Pulmonary artery endothelial cell (primary cell): ENCODE measurements at regions not wholly inside any gene's neighbourhood (a gene's known extent, or its start where the extent isn't known, plus 50 kb on each side); places are given as distances from the start of the nearest gene placed in this dataset.

Source experiments
- DNase-seq: peaks from one replicate; pipeline ENCODE4 v3.0.0-alpha.2; 2011; ENCODE audit warnings: low read depth, low spot score

- DNase-seq = peak; percentile 29
These were observed 801.8 kb upstream of the CHD1 start for GRCh38 chr5:99730653-99731052.

- DNase-seq = no peak
These were observed 796.0 kb upstream of the CHD1 start for GRCh38 chr5:99724732-99725290.

GRCh38 chr5:99721506-99721905, 792.7 kb upstream of the CHD1 start:
- no peak for DNase-seq

DNA sequence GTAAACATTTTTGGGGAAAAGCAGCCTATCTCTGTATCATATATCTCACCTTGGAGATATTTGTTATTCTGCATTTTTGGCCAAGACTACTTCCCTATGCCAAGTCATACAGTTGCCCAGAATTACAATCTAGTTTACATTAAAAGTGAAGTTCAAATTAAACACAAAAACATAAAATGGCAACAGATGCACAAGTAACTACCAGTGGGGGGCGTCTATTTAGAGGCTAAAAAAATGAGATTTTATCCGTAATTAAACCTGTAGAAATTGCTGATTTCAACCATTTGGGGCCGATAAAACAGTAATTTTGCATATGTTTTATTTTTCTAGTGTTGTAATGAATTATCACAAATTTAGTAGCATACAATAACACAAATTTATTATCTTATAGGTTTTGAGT, 787.1 kb upstream of the CHD1 start:
- no peak for DNase-seq

- DNase-seq = no peak
These were observed 777.4 kb upstream of the CHD1 start for GRCh38 chr5:99706160-99706559.

DNA sequence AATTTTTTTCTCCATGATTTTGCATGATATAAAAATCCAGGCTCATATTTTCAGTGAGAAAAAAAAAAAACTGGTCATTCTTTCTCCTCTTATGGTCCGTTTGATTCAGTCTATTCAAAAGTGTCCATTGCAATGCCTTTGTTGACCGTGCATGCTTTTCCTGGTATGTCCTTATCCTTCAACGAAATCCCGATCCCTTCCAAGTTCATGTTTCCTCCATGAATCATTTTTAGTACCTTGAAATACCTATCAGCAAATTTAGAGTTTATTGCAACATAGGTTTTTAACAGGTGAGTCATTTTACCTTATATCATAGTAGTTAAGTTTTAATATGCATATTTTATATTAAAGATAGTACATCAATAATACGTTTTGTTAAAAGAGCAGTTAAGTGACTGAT, 773.8 kb upstream of the CHD1 start:
- no peak for DNase-seq

- no peak for DNase-seq
These were observed 766.1 kb upstream of the CHD1 start for GRCh38 chr5:99694884-99695283.

GRCh38 chr5:99686538-99686937, 757.7 kb upstream of the CHD1 start:
- DNase-seq = no peak

DNA sequence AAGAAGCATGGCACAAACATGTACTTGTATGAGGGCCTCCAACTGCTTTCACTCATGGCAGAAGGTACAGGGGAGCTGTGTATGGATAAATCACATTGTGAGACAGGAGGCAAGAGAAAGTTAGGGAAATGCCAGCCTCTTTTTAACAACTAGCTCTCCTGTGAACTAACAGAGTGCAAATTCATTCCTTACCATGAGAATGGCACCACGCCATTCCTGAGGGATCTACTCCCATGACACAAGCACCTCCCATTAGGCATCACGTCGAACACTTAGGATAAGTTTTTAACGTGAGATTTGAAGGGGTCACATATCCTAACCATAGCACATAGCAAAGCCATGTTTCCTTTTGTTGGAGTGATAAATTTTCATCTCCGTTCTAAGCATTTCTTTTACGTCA, 747.2 kb upstream of the CHD1 start:
- no peak for DNase-seq

- no peak for DNase-seq
These were observed 745.3 kb upstream of the CHD1 start for GRCh38 chr5:99674101-99674500.

DNA sequence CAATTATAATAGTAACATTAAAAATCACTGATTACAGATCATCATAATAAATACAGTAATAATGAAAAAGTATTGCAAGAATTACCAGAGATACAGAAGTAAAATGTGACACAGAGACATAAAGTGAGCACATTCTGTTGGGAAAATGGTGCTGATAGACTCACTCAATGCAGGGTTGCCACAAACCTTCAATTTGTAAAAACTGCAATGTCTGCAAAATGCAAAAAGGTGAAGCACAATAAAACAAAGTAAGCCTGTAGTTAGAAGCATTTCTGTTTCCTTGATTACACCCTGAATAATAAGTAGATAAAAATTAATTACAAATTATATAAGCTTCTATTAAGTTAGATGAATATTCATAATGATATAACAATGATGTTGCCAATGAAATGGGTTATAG, 736.2 kb upstream of the CHD1 start:
- DNase-seq = no peak

DNA sequence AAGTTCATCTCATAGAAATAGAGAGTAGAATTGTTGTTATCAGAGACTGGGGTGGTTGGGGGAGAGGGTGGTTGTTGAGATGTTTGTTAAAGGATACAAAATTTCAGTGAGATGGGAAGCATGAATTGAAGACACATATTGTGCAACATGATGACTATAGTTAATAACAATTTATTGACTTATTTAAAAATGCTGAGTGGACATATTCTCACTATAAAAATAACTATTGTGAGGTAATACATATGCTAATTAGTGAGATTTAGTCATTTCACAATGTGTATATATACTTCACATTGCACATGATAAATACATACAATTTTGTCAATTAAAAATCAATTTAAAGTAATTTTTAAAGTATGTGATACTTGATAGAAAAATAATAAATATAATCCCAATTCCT, 722.5 kb upstream of the CHD1 start:
- DNase-seq = no peak

DNA sequence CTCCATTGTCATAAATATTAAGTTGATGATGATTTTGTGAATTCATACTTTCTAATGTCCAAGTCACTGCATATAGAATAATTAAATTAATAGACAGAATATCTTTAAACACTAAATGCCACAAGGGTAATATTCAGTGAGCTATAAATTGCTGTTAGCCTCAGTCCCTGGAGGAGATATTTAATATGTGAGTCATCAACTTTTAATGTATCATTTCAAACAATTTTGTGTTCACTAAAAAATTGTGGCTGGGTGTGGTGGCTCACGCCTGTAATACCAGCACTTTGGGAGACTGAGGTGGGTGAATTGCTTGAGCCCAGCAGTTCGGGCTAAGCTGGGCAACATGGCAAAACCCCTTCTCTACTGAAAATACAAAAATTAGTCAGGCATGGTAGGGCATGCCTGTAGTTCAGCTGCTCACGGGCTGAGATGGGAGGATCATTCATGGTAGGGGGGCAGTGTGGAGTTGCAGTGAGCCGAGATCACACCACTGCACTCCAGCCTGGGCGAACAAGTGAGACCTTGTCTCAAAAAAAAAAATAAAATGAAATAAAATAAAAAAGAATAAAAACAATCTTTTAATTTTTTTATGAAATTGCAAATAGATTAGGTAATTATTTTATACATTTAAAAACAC, 717.3 kb upstream of the CHD1 start:
- no peak for DNase-seq

GRCh38 chr5:99644822-99645221, 716.0 kb upstream of the CHD1 start:
- no peak for DNase-seq

DNA sequence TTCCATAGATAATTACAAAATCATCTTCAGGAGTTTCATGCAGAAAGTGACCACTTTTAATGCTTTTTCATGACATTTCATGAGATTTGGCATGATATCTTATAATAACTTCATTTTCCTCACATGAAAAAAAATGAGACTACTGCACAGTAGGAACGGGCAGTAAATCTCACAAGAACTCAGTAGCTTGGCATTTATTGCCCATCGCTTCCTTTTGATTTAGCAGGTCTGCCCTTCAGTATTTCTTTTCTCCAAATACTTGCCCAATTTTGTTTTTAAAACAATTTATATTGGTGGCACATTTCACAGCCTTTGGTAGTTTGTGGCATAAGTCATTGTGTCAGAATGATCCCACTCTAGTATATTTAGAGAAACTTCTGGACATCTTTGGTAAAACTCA, 711.8 kb upstream of the CHD1 start:
- no peak for DNase-seq

GRCh38 chr5:99639905-99640304, 711.1 kb upstream of the CHD1 start:
- no peak for DNase-seq

GRCh38 chr5:99636663-99637062, 707.9 kb upstream of the CHD1 start:
- no peak for DNase-seq

DNA sequence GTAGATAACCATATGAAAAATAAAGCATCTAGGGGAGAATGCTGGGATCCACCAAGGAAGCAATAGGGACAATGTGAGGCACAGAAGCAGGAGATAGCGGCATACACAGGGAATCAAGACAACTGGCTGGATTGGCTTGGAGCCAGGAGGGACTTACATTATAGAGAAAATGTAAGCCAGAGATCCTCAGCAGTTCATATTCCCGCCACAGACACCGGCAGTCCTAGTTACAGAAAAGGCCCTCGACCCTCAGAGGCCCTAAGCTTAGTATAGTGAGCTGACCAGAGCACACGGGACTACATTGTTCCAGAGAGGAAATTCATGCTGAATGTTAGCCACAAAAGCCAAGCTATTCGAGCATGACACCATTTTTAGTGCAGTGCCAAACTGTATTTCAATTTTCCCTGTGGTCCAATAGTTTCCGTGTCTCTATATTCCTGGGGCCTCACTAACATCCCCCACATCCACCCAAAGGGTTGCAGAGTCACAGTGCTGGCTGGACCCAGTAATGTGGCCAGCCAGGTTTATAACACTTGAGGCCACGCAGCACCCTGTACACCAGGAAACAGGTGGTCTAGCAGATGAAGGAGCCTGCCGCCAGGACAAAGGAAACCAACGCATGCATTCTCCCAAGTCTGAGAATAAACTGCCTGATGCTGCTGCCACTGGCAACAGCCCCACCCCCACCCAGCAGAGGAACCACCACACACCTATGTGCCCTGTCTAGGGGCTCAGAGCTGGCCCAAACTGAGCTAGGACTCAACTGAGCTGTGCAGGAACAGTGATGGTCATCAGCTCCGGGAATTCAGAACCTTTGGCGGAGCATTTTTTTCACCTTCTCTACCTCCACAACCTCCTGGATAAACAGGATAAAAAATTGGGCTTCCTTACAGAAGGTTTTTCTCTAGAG, 693.2 kb upstream of the CHD1 start:
- no peak for DNase-seq

DNA sequence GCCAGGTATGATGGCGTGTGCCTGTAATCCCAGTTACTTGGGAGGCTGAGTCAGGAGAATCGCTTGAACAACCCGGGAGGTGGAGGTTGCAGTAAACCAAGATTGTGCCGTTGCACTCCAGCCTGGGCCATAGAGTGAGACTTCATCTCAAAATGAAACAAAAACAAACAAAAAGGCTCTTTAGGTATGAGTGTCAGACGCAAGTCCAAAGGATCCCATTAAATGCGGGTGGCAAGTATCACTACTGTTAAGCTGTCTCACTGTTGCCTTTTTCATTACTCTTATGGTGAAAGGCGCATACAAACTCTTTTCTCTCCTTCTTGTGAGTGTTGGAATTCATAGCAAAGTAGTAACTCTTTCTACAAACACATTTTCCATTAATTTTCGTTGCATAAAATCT, 688.5 kb upstream of the CHD1 start:
- no peak for DNase-seq

GRCh38 chr5:99614888-99615287, 686.1 kb upstream of the CHD1 start:
- DNase-seq = no peak

GRCh38 chr5:99607124-99607523, 678.3 kb upstream of the CHD1 start:
- no peak for DNase-seq

GRCh38 chr5:99605904-99606303, 677.1 kb upstream of the CHD1 start:
- no peak for DNase-seq

DNA sequence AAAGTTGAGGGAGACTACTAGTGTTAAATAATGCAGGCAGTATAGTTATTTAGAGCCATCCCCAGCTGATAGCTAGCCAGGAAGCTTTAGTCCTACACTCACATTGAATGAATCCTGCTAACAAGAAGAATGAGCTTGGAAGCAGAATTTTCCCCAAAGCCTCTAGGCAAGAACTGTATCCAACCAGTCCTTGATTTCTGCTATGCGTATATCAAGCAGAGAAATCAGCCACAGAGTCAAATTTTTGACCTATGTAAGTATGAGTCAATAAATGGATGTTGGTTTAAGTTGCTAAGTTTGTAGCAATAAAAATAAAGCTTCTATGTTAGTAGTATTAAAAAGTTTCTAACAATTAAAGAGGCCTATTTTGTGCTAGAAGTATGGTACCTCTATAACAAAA, 672.1 kb upstream of the CHD1 start:
- DNase-seq = no peak
